GM18498 (cell line): ENCODE measurements at regions not wholly inside any gene's neighbourhood (a gene's known extent, or its start where the extent isn't known, plus 50 kb on each side); places are given as distances from the start of the nearest gene placed in this dataset.
"Not testable (repeated sequence)": the region's sequence is repeated elsewhere in the genome, so short reads cannot be mapped to it uniquely, and the experiment has no call there.

Experiments used
- ATAC-seq: cut with Tn5 transposase; IDR thresholded peaks from one replicate; pipeline ENCODE4 v1.9.1; 2021; ENCODE audit warnings: mild to moderate bottlenecking, moderate library complexity; ENCODE audit not compliant: unreplicated experiment

- no peak for ATAC-seq
These were observed 265.2 kb downstream of the QDPR start for GRCh38 chr4:17246656-17247055.

GRCh38 chr4:17241835-17242234 lies 270.1 kb downstream of the QDPR start:
- ATAC-seq: no peak

- no peak for ATAC-seq
These were observed 273.3 kb downstream of the QDPR start for GRCh38 chr4:17238633-17239032.

- no peak for ATAC-seq
These were observed 275.2 kb downstream of the QDPR start for GRCh38 chr4:17236686-17237085.

GRCh38 chr4:17234678-17235077 lies 277.2 kb downstream of the QDPR start:
- no peak for ATAC-seq

- no peak for ATAC-seq
These were observed 279.2 kb downstream of the QDPR start for GRCh38 chr4:17232566-17233253.

- ATAC-seq: not testable (repeated sequence)
These were observed 279.9 kb downstream of the QDPR start for GRCh38 chr4:17231880-17232475.

- ATAC-seq: no peak
These were observed 281.2 kb downstream of the QDPR start for GRCh38 chr4:17230727-17231126.

- ATAC-seq: no peak
These were observed 291.1 kb downstream of the QDPR start for GRCh38 chr4:17220816-17221215.

GRCh38 chr4:17218786-17219185 lies 293.1 kb downstream of the QDPR start:
- no peak for ATAC-seq

GRCh38 chr4:17206829-17207801 lies 304.8 kb downstream of the QDPR start:
- ATAC-seq: no peak

GRCh38 chr4:17204908-17205307 lies 306.5 kb upstream of the LDB2 start:
- no peak for ATAC-seq

- no peak for ATAC-seq
These were observed 305.4 kb upstream of the LDB2 start for GRCh38 chr4:17203797-17204196.

GRCh38 chr4:17197070-17197469 lies 298.6 kb upstream of the LDB2 start:
- no peak for ATAC-seq

- no peak for ATAC-seq
These were observed 297.2 kb upstream of the LDB2 start for GRCh38 chr4:17195461-17196275.

GRCh38 chr4:17194586-17194985 lies 296.1 kb upstream of the LDB2 start:
- no peak for ATAC-seq

GRCh38 chr4:17189759-17190158 lies 291.3 kb upstream of the LDB2 start:
- no peak for ATAC-seq

GRCh38 chr4:17189401-17189720 lies 290.9 kb upstream of the LDB2 start:
- no peak for ATAC-seq

GRCh38 chr4:17188547-17189400 lies 290.3 kb upstream of the LDB2 start:
- ATAC-seq: no peak

GRCh38 chr4:17188125-17188524 lies 289.7 kb upstream of the LDB2 start:
- ATAC-seq: no peak
